SW480 (cell line): ENCODE measurements at regions not wholly inside any gene's neighbourhood (a gene's known extent, or its start where the extent isn't known, plus 50 kb on each side); places are given as distances from the start of the nearest gene placed in this dataset.

Source experiments
- DNase-seq: peaks from one replicate; pipeline ENCODE4 v3.0.0-alpha.2; 2016; ENCODE audit warnings: low spot score

GRCh38 chr1:244347942-244348341 lies 103.8 kb downstream of the ADSS2 start:
- DNase-seq: peak; percentile 87

GRCh38 chr1:244349103-244349531 lies 102.6 kb downstream of the ADSS2 start:
- no peak for DNase-seq

DNA sequence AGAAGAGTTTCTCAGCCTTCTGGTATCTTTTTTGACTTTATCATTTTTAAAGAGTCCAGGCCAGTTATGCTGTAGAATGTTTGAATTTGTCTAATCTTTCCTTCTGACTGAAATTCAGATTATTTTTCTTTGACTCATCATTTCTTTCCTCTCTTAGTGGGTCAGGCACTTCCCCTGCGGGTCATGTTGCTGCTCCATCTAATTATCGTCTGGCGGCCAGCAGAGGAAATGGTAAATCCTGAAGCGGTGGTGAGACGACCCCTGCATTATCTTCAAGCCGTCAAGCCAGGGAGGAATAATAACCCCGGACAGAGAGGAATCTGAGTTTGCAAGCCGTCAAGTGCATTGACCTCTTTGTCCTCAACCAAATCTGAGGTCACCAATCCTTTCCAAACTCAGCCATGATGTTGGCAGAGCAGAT lies 102.1 kb downstream of the ADSS2 start:
- no peak for DNase-seq

GRCh38 chr1:244350027-244350426 lies 101.7 kb downstream of the ADSS2 start:
- DNase-seq: no peak

DNA sequence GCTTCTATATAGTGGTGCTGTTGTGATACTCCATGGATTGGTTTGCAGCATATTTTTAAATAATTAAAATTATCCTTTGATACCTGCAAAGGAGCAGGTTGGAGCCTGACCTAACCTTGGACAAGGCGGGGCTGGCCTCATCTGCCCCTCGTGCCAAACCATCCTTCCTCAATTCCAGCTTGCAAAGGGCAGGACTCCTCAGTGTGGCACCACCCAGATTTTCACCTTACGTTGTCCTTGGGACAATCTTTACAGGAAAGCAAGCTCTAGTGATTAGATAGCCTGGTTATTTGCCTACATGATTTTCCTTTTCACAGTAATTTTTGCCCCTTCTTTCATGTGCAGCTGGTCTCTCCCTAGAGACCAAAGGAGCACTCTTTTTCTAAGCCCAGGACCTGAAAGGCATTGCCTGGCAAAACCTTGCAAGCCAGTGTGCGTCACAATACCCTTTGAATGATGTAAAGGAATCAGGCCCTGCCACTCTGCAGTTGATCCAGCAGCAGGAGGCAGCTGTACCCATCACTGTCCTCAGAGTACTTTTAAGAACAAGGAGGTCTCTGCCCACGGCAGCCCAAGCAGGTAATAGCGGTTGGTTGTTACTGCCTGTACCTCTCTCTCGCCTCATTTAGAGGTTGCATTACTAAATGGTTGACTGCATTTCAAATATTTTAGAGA lies 99.4 kb downstream of the ADSS2 start:
- DNase-seq: no peak

DNA sequence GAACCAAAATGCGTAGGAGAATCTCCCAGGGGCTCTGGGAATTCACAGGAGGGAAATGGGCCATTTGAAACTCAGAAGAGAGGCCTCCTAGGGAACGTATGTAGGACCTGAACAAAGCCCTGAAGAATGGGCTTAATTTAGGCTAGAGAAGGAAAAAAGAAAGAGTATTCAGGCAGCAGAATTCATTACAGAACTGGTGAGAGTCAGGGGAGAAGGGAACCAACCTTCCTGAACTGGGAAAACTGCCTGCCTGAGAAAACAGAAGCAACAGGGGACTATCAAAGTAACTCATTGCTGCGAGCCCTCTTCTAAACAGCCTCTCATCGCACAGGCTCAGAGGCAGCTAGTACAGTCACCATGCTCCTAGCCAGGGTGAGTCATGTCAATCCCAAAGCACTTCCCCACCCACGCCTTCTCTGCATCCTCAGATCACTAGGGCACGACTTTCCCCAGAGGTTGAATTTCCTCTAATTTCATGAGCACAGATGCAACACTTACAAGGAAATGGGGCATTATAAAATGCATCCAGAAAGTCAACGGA lies 98.1 kb downstream of the ADSS2 start:
- peak; percentile 94 for DNase-seq

DNA sequence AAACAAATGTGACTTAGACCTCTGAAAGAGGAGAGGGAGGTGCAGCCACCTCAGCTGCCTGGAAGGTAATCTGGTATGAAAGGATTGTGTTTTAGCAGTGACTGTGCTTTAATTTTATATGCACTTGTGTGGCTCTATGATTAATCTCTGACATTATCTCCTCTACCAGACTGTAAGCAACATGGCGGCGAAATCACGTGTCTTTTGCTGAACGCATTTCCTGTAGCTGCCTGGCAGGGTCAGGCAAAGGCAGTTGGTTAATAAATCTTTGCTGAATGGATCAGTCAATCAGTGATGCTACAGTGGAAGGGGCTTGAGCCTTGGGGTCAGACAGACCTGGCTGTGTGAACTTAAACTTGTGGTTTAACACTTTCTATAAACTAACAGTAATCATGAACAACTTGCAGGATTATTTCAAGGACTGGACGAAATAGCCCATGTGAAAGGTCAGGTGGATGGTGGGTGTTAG lies 96.9 kb downstream of the ADSS2 start:
- no peak for DNase-seq

- DNase-seq: no peak
Measured at GRCh38 chr1:244356376-244356775, 95.3 kb downstream of the ADSS2 start.
